IMR-90 (cell line): ENCODE measurements at regions not wholly inside any gene's neighbourhood (a gene's known extent, or its start where the extent isn't known, plus 50 kb on each side); places are given as distances from the start of the nearest gene placed in this dataset.

ENCODE experiments used
- ATAC-seq: fragments of 200-7000 bp; cut with Tn5 transposase; 2 replicates; pipeline ENCODE4 v1.9.1; 2020; ENCODE audit warnings: low read depth, mild to moderate bottlenecking, moderate library complexity
- BruUV-seq: library from RNA; stranded (reverse); fragments of 400-500 nt; replicated peaks from 2 replicates; lab custom pipeline; 2021; lab: Mats Ljungman, UMichigan
- CTCF ChIA-PET: fragments of 300-600 bp; formaldehyde crosslinking; extraction: SDS; loops from one replicate; lab custom pipeline; 2021; ENCODE audit warnings: antibody characterized with exemption; lab: Yijun Ruan, JAX
- POLR2A ChIA-PET: fragments of 300-600 bp; sonication (Branson Sonifier 250); formaldehyde crosslinking; loops from one replicate; lab custom pipeline; 2022; ENCODE audit warnings: antibody characterized with exemption; ENCODE audit not compliant: unreplicated experiment; lab: Charles Lee
- DNase-seq: peaks from one replicate; pipeline ENCODE4 v3.0.0; 2013
- H2AFZ ChIP-seq: replicated peaks from 2 replicates; pipeline ENCODE3; 2013; ENCODE audit warnings: low read length, mild to moderate bottlenecking; ENCODE audit not compliant: poor library complexity
- H2AK5ac ChIP-seq: 2 replicates; pipeline ENCODE4 v1.6.1; 2013; ENCODE audit warnings: low read depth, low read length, inconsistent platforms
- H2AK9ac ChIP-seq: replicated peaks from 2 replicates; pipeline ENCODE3; 2013; ENCODE audit warnings: mild to moderate bottlenecking, low read depth, low read length, moderate library complexity; ENCODE audit not compliant: poor library complexity
- H2BK120ac ChIP-seq: 2 replicates; pipeline ENCODE4 v1.6.1; 2013; ENCODE audit warnings: low read depth, low read length, inconsistent platforms
- H2BK15ac ChIP-seq: 3 replicates; pipeline ENCODE4 v1.6.1; 2013; ENCODE audit warnings: low read depth, low read length, inconsistent platforms
- H2BK20ac ChIP-seq: 2 replicates; pipeline ENCODE4 v1.6.1; 2013; ENCODE audit warnings: low read depth, mild to moderate bottlenecking, inconsistent platforms, low read length, moderate library complexity
- H2BK5ac ChIP-seq: 2 replicates; pipeline ENCODE4 v1.6.1; 2013; ENCODE audit warnings: mild to moderate bottlenecking, low read depth, low read length, inconsistent platforms; ENCODE audit not compliant: poor library complexity, severe bottlenecking
- H3K14ac ChIP-seq: replicated peaks from 2 replicates; pipeline ENCODE4 v1.6.1; 2013; ENCODE audit warnings: low read depth, low read length, inconsistent platforms
- H3K18ac ChIP-seq: 2 replicates; pipeline ENCODE4 v1.6.1; 2013; ENCODE audit warnings: low read depth, low read length, control low read depth
- H3K23ac ChIP-seq: 2 replicates; pipeline ENCODE4 v1.6.1; 2013; ENCODE audit warnings: low read depth, low read length, inconsistent platforms
- H3K27ac ChIP-seq: 2 replicates; pipeline ENCODE4 v1.5.1; 2013; ENCODE audit warnings: mild to moderate bottlenecking, control low read depth, low read length; ENCODE audit not compliant: insufficient read depth
- H3K27me3 ChIP-seq: 2 replicates; pipeline ENCODE4 v1.6.1; 2013; ENCODE audit warnings: low read length; ENCODE audit not compliant: control insufficient read depth, insufficient read depth
- H3K36me3 ChIP-seq: 2 replicates; pipeline ENCODE4 v1.6.1; 2013; ENCODE audit warnings: low read length, mixed read lengths; ENCODE audit not compliant: control insufficient read depth, insufficient read depth
- H3K4ac ChIP-seq: 2 replicates; pipeline ENCODE4 v1.6.1; 2013; ENCODE audit warnings: low read depth, low read length, inconsistent platforms
- H3K4me1 ChIP-seq: 2 replicates; pipeline ENCODE4 v1.6.1; 2013; ENCODE audit warnings: low read length, mixed read lengths; ENCODE audit not compliant: control insufficient read depth, insufficient read depth
- H3K4me2 ChIP-seq: 2 replicates; pipeline ENCODE4 v1.6.1; 2013; ENCODE audit warnings: low read depth, mild to moderate bottlenecking, control low read depth, low read length, moderate library complexity
- H3K4me3 ChIP-seq: 2 replicates; pipeline ENCODE4 v1.5.1; 2013; ENCODE audit warnings: low read depth, mild to moderate bottlenecking, control low read depth, low read length, moderate library complexity; ENCODE audit not compliant: insufficient read depth
- H3K56ac ChIP-seq: 2 replicates; pipeline ENCODE4 v1.6.1; 2013; ENCODE audit warnings: low read length, inconsistent platforms; ENCODE audit not compliant: insufficient read depth; ENCODE audit errors: extremely low read depth
- H3K79me1 ChIP-seq, 2 experiments: 2 replicates each; pipeline ENCODE4 v1.6.1; 2013; ENCODE audit warnings: low read length in 2 of 2, inconsistent platforms in 1 of 2, low read depth in 1 of 2
- H3K9ac ChIP-seq: 2 replicates; pipeline ENCODE4 v1.6.1; 2013; ENCODE audit warnings: low read depth, low read length, control low read depth
- H3K9me1 ChIP-seq: 2 replicates; pipeline ENCODE4 v1.6.1; 2013; ENCODE audit warnings: low read length, inconsistent platforms; ENCODE audit not compliant: insufficient read depth
- H3K9me3 ChIP-seq: 2 replicates; pipeline ENCODE4 v1.6.1; 2013; ENCODE audit warnings: low read length; ENCODE audit not compliant: control insufficient read depth, insufficient read depth
- H4K20me1 ChIP-seq: 2 replicates; pipeline ENCODE4 v1.6.1; 2013; ENCODE audit warnings: low read length, inconsistent platforms; ENCODE audit not compliant: insufficient read depth
- H4K5ac ChIP-seq: 2 replicates; pipeline ENCODE4 v1.6.1; 2013; ENCODE audit warnings: mild to moderate bottlenecking, low read depth, low read length, control low read depth
- H4K8ac ChIP-seq, 2 experiments: 2 replicates each; pipeline ENCODE4 v1.6.1; 2013; ENCODE audit warnings: low read depth in 2 of 2, low read length in 2 of 2, control low read depth in 1 of 2, inconsistent platforms in 1 of 2
- H4K91ac ChIP-seq: 2 replicates; pipeline ENCODE4 v1.6.1; 2013; ENCODE audit warnings: low read depth, low read length, inconsistent platforms; ENCODE audit not compliant: insufficient read depth
- BHLHE40 ChIP-seq: fragments of 150-350 bp; IDR thresholded peaks from 2 replicates; pipeline ENCODE4 v1.6.1; 2016; ENCODE audit warnings: mild to moderate bottlenecking, low read depth, low read length
- CEBPB ChIP-seq: IDR thresholded peaks from 2 replicates; pipeline ENCODE4 v1.6.1; 2012; ENCODE audit warnings: low read depth, low read length, improper control_type of control experiment
- CHD1 ChIP-seq: IDR thresholded peaks from 2 replicates; pipeline ENCODE4 v1.6.1; 2012; ENCODE audit warnings: low read depth, low read length, improper control_type of control experiment
- CTCF ChIP-seq: conservative IDR thresholded peaks from 2 replicates; pipeline ENCODE4 v1.5.1; 2012; ENCODE audit warnings: mild to moderate bottlenecking, low read depth, low read length, improper control_type of control experiment
- ELK1 ChIP-seq: fragments of 150-350 bp; IDR thresholded peaks from 2 replicates; pipeline ENCODE4 v1.6.1; 2016; ENCODE audit warnings: low read depth, mild to moderate bottlenecking, low read length, moderate library complexity, borderline replicate concordance
- FOS ChIP-seq: fragments of 150-350 bp; IDR thresholded peaks from 2 replicates; pipeline ENCODE4 v1.6.1; 2016; ENCODE audit warnings: low read depth, low read length
- MAFK ChIP-seq: IDR thresholded peaks from 2 replicates; pipeline ENCODE4 v1.6.1; 2012; ENCODE audit warnings: low read depth, low read length, improper control_type of control experiment
- MAZ ChIP-seq: IDR thresholded peaks from 2 replicates; pipeline ENCODE4 v1.6.1; 2012; ENCODE audit warnings: low read depth, mild to moderate bottlenecking, low read length, improper control_type of control experiment, moderate library complexity, borderline replicate concordance
- MXI1 ChIP-seq: IDR thresholded peaks from 2 replicates; pipeline ENCODE4 v1.6.1; 2012; ENCODE audit warnings: low read depth, mild to moderate bottlenecking, low read length, moderate library complexity, borderline replicate concordance
- NFE2L2 ChIP-seq: fragments of 150-350 bp; IDR thresholded peaks from 2 replicates; pipeline ENCODE4 v1.6.1; 2016; ENCODE audit warnings: low read depth, mild to moderate bottlenecking, low read length
- POLR2A ChIP-seq: IDR thresholded peaks from 2 replicates; pipeline ENCODE4 v1.6.1; 2012; ENCODE audit warnings: mild to moderate bottlenecking, low read depth, low read length
- RAD21 ChIP-seq: IDR thresholded peaks from 2 replicates; pipeline ENCODE4 v1.6.1; 2012; ENCODE audit warnings: low read length, improper control_type of control experiment
- RCOR1 ChIP-seq: IDR thresholded peaks from 2 replicates; pipeline ENCODE4 v1.6.1; 2012; ENCODE audit warnings: mild to moderate bottlenecking, low read length, improper control_type of control experiment; ENCODE audit not compliant: insufficient replicate concordance
- RFX5 ChIP-seq: IDR thresholded peaks from 2 replicates; pipeline ENCODE4 v1.8.0; 2012; ENCODE audit warnings: low read depth, mild to moderate bottlenecking, low read length, moderate library complexity
- SMC3 ChIP-seq: fragments of 150-350 bp; IDR thresholded peaks from 2 replicates; pipeline ENCODE4 v1.6.1; 2016; ENCODE audit warnings: low read depth, mild to moderate bottlenecking, antibody characterized with exemption, low read length, moderate library complexity
- USF2 ChIP-seq: fragments of 150-350 bp; IDR thresholded peaks from 2 replicates; pipeline ENCODE4 v1.6.1; 2017; ENCODE audit warnings: mild to moderate bottlenecking, antibody characterized with exemption, low read length, low read depth
- WGBS, 2 experiments: methylation state at CpG; one replicate each; pipeline versions ENCODE4 v1.1.5 to v1.1.7; 2013; ENCODE audit warnings: missing lambda C conversion rate in 2 of 2; ENCODE audit not compliant: insufficient read length in 1 of 2; ENCODE audit errors: extremely low coverage in 2 of 2; 5-methylcytosine and 5-hydroxymethylcytosine counted together
- dilution Hi-C: fragments of 300-500 bp; cut with HindIII; formaldehyde crosslinking; loops from one replicate; pipeline ENCODE4 v1.14.3; 2018; ENCODE audit warnings: low sequenced_read_pairs; ENCODE audit not compliant: unreplicated experiment
- in situ Hi-C: fragments of 300-500 bp; cut with MboI; formaldehyde crosslinking; loops from 3 replicates; pipeline ENCODE4 v1.14.3; 2019; ENCODE audit warnings: low sequenced_read_pairs, inconsistent platforms, mixed read lengths
- intact Hi-C: fragments of 100-400 bp; cut with micrococcal nuclease; formaldehyde crosslinking; loops from 2 replicates; pipeline ENCODE4 v1.10.0; 2022

GRCh38 chr4:67229148-67229547 lies 316.2 kb downstream of the CENPC start:
- Histone ChIP-seq H2AK9ac (no peak overlapping the region), H4K5ac (no peak overlapping the region), H2BK15ac (no peak overlapping the region), H2AK5ac (no peak overlapping the region), H3K27me3 (no peaks in the 10 kb centered on the region), H3K4me3 (no peak overlapping the region), H3K23ac (no peak overlapping the region), H2AFZ (no peak overlapping the region), H3K27ac (no peak overlapping the region), H4K8ac (no peak overlapping the region), H3K4me2 (no peak overlapping the region), H3K4me1 (no peaks in the 10 kb centered on the region), H3K9me1 (no peaks in the 10 kb centered on the region), H3K14ac (no peak overlapping the region), H4K20me1 (no peaks in the 10 kb centered on the region), H3K79me1 (no peaks in the 10 kb centered on the region), H2BK5ac (no peak overlapping the region), H3K36me3 (no peaks in the 10 kb centered on the region), H3K4ac (no peak overlapping the region), H2BK120ac (no peak overlapping the region), H3K9me3 (no peaks in the 10 kb centered on the region), H3K56ac (no peak overlapping the region), H4K91ac (no peak overlapping the region), H3K9ac (no peak overlapping the region), H3K18ac (no peak overlapping the region), H2BK20ac (no peak overlapping the region)
- no TSS peak for BruUV-seq
- whole genome bisulfite sequencing, 2 experiments, result 75% methylated on average over 2 of the region's 5 CpGs; no CpG with 5 or more reads in 1 of the 2 experiments
- dilution Hi-C loops, result no loop called here
- TF ChIP-seq MAZ, result no peak
- no peak for TF ChIP-seq RCOR1
- TF ChIP-seq FOS, result no peak
- no peak for TF ChIP-seq BHLHE40
- no peak for TF ChIP-seq RFX5
- TF ChIP-seq MAFK, result no peak
- TF ChIP-seq NFE2L2, result no peak
- TF ChIP-seq MXI1, result no peak
- no peak for TF ChIP-seq USF2
- no peak for TF ChIP-seq CHD1
- TF ChIP-seq ELK1, result no peak
- no peak for TF ChIP-seq CTCF
- no peak for TF ChIP-seq CEBPB
- TF ChIP-seq SMC3, result no peak
- TF ChIP-seq POLR2A, result no peak
- TF ChIP-seq RAD21, result no peak
- CTCF ChIA-PET, result no interaction called here
- intact Hi-C loops, result no loop called here
- no peak for ATAC-seq
- in situ Hi-C loops, result no loop called here
- DNase-seq, result no peak
- POLR2A ChIA-PET, result no interaction called here
